GM13976 (cell line): ENCODE measurements at regions not wholly inside any gene's neighbourhood (a gene's known extent, or its start where the extent isn't known, plus 50 kb on each side); places are given as distances from the start of the nearest gene placed in this dataset.

Experiments used
- DNase-seq: peaks from one replicate; pipeline ENCODE4 v3.0.0; 2012; ENCODE audit warnings: low spot score
- in situ Hi-C: fragments of 300-500 bp; cut with MboI; formaldehyde crosslinking; loops from one replicate; pipeline ENCODE4 v1.12.0; 2022; ENCODE audit warnings: low sequenced_read_pairs, mixed read lengths, inconsistent platforms; ENCODE audit not compliant: unreplicated experiment
- TF ChIP-seq, protein P1 (sequence below): IDR thresholded peaks from 2 replicates; pipeline ENCODE4 v1.5.1; 2012; ENCODE audit warnings: borderline replicate concordance, mild to moderate bottlenecking; ENCODE audit not compliant: insufficient read depth; ENCODE audit errors: extremely low read depth, missing control alignments, control extremely low read depth

DNA sequence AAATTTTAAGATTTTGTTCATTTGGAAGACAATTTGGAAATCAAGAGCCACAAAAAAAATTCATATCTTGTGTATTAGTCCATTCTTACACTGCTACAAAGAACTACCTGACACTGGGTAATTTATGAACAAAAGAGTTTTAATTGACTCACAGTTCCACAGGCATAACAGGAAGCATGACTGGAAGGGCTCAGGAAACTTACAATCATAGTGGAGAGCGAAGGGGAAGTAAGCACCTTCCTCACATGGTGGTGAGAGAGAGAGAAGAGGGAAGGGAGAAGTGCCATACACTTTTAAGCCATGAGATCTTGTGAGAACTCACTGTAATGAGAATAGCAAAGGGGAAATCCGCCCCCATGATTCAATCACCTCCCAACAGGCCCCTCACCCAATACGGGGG is 274.4 kb downstream of the KCNN2 start:
- no peak for DNase-seq
- TF ChIP-seq, protein P1, sequence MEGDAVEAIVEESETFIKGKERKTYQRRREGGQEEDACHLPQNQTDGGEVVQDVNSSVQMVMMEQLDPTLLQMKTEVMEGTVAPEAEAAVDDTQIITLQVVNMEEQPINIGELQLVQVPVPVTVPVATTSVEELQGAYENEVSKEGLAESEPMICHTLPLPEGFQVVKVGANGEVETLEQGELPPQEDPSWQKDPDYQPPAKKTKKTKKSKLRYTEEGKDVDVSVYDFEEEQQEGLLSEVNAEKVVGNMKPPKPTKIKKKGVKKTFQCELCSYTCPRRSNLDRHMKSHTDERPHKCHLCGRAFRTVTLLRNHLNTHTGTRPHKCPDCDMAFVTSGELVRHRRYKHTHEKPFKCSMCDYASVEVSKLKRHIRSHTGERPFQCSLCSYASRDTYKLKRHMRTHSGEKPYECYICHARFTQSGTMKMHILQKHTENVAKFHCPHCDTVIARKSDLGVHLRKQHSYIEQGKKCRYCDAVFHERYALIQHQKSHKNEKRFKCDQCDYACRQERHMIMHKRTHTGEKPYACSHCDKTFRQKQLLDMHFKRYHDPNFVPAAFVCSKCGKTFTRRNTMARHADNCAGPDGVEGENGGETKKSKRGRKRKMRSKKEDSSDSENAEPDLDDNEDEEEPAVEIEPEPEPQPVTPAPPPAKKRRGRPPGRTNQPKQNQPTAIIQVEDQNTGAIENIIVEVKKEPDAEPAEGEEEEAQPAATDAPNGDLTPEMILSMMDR: no peak
- in situ Hi-C loops: no loop called here

DNA sequence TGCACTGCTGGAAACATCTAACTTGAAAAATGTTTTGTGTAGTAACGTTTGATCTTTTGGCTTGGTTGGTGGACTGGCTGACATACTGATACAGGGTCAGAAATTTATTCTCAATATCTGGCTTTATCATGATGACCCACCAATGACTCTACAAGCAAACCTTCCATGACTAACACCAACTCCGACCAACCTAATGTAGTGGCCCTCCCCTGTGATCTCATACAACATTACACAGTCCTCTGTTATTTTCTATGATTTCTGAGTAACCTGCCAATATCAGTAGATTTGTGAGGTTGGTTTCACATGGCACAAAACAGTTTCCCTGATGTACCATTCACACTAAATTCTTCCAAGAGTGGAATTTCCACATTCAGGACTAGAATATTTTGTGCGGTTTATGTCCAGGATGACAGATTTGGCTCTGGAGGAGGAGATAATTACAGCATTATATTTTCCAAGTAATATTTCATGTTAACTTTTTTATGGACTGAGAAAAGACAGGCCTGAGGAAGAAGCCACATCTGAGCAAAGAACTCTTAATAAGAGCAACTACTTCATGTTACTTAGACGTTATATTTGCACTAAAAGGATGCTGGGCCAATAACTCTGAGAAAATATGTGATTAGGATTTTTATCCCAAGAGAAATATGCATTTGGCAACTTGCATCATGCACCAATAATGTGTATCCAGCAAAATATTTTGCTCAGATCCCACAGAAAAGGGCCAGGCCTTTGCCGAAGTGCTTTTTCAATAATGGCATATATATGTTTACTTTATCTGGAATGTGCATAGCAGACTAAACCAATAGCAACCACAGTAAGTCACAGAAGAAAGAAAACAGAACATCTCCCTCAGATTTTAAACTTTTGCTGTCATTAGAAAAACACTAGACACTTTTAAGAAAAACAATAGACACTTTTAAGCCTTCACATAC is 273.4 kb downstream of the KCNN2 start:
- TF ChIP-seq, protein P1: no peak
- in situ Hi-C loops: no loop called here
- no peak for DNase-seq

DNA sequence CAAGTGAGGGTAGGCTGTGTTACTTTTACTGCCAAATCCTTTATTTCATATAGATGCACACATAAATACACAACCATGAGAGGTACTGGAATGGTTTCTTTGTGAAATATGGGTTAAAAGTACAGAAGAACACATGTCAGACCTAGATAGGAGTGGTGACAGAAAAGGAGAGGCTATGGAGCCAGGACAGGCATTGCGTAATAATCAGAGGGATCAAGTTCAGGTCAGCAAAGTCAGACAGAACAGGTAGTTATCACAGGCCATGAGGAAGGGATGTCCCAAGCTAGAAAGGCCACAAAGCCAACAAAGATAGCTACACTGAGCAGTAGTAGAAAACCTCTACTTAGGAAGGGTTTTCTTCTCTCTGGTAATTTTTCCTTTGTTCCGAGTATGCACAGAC is 272.6 kb downstream of the KCNN2 start:
- DNase-seq: no peak
- TF ChIP-seq, protein P1: no peak
- in situ Hi-C loops: no loop called here

DNA sequence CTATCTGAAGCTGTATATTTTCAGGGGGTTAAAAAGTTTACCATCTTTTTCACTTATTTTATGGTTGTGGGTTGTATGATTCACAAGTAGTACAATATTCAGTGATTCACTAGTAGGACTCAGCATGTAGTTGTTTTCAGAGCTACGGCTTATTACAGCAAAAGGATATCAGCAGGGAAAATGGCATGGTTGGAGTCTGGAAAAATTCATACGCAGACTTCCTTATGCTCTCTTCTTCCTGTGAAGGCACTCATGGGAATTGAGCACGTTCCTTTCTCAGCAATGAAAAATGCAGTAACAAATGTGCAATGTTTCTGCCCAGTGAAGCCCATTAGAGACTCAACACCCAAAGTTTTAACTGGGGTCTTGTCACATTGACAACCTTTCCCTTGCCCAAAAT is 250.5 kb downstream of the KCNN2 start:
- TF ChIP-seq, protein P1: no peak
- DNase-seq: no peak
- in situ Hi-C loops: no loop called here

DNA sequence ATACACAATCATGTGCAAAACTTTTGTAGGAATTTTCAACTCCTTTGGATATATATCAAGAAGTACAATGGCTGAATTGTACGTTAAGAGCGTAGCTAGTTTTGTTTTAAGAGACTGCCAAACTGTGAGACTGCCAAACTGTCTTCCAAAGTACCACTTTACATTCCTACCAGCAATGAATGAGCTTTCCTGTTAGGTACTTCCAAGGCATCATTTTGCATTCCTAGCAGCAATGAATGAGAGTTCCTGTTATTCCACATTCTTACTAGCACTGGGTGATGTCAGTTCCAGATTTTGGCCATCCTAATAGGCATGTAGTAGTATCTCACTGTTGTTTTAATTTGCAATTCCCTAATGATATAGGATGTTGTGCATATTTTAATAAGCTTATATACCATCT is 219.3 kb downstream of the KCNN2 start:
- in situ Hi-C loops: no loop called here
- DNase-seq: no peak
- TF ChIP-seq, protein P1: no peak

DNA sequence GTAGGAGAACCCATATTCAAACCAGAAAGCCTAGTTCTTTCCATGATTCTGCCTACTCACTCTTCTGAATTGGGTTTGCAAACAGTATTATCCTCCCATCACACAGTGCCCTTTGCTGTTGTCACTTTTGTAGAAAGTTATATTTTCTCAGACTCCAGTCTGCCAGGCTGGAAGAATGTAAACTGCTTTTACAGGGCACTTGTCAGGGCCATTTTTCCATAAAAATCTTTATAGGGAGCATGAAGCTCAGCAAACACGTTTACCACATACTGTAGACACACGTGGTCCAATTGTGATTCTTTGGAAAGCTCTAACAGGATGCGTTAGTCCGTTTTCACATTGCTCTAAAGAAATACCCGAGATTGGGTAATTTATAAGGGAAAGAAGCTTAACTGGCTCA is 204.0 kb downstream of the KCNN2 start:
- no peak for DNase-seq
- TF ChIP-seq, protein P1: no peak
- in situ Hi-C loops: no loop called here

DNA sequence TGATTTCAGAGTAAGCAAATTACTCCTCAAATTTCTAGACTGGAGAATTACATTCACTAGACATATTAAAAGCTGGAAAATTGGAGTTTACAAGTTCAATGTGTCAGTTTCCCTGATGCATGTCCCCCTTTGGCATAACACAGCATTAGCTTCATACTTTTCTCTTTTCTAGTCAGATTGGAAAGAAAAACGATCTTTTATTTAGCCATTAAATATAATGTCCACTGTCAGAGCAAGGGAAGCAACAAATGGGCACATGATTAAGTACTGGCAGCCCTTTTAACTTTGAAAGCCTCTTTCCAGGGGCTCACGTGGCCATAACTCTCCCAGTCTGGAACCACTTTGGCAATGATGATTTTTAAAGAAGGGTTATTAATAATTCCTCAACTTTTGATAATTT is 203.3 kb downstream of the KCNN2 start:
- in situ Hi-C loops: no loop called here
- DNase-seq: no peak
- TF ChIP-seq, protein P1: no peak
